IPS-18a (cell line): ENCODE measurements at regions not wholly inside any gene's neighbourhood (a gene's known extent, or its start where the extent isn't known, plus 50 kb on each side); places are given as distances from the start of the nearest gene placed in this dataset.
"Not testable (repeated sequence)": the region's sequence is repeated elsewhere in the genome, so short reads cannot be mapped to it uniquely, and the experiment has no call there.

ENCODE experiments used
- H3K27ac ChIP-seq: one replicate; pipeline ENCODE4 v1.5.1; 2013; ENCODE audit warnings: low read length
- H3K27me3 ChIP-seq: one replicate; pipeline ENCODE4 v1.6.1; 2013; ENCODE audit warnings: mild to moderate bottlenecking, low read length; ENCODE audit not compliant: control insufficient read depth, insufficient read depth
- H3K36me3 ChIP-seq: one replicate; pipeline ENCODE4 v1.6.1; 2013; ENCODE audit warnings: low read depth, low read length; ENCODE audit not compliant: control insufficient read depth
- H3K4me1 ChIP-seq: one replicate; pipeline ENCODE4 v1.6.1; 2013; ENCODE audit warnings: low read depth, low read length; ENCODE audit not compliant: control insufficient read depth
- H3K4me3 ChIP-seq: one replicate; pipeline ENCODE4 v1.5.1; 2013; ENCODE audit warnings: low read length
- H3K9ac ChIP-seq: one replicate; pipeline ENCODE4 v1.6.1; 2013; ENCODE audit warnings: mild to moderate bottlenecking, low read length, moderate library complexity
- H3K9me3 ChIP-seq: one replicate; pipeline ENCODE4 v1.6.1; 2013; ENCODE audit warnings: low read depth, low read length; ENCODE audit not compliant: control insufficient read depth

DNA sequence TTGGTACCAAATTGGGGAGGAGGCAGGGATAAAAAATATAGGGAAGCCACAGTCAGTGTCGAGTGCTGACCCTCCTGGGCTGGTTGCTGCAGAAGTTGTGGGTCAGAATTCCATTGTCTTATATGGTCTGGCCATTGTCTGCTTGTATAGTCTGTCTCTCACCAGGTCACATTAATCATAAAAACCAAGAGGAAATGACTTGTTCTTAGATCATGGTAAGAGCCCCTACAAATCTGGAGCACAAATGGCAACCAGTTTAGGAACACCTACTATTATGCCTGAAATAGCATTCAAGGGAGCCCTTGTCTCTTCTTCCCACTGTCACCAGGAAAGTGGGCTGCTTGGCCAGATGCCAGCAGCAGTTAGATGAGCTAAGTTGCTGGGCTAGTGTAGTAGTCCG lies 119.7 kb upstream of the RMP24 start:
- H3K4me1 ChIP-seq, result peaks cover 40% of the 10 kb centered on the region
- peaks cover 4% of the 10 kb centered on the region for H3K9me3 ChIP-seq
- H3K36me3 ChIP-seq, result no peaks in the 10 kb centered on the region
- no peaks in the 10 kb centered on the region for H3K27me3 ChIP-seq
- H3K4me3 ChIP-seq, result no peak overlapping the region
- no peak overlapping the region for H3K9ac ChIP-seq
- H3K27ac ChIP-seq, result no peak overlapping the region

DNA sequence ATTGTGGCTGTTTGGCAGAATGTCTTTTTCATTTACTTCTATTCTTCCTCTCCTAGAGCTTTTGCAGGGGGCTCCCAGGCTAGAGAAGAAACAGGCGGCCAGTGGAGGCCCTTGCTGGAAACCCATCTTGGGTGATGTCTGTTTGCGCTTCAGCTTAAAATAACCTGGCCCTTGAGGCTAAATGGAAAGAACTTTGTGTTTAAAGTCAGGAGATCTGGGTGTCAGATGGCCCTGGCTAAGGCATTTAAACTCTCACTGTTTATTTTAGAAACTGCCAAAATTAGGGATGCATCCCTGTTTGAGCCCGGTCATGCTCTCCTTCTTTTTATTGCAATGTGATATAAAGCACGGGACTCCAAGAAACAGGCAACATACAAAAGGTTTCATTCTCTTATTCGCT lies 118.4 kb upstream of the RMP24 start:
- H3K4me3 ChIP-seq, result no peak overlapping the region
- peaks cover 4% of the 10 kb centered on the region for H3K9me3 ChIP-seq
- no peaks in the 10 kb centered on the region for H3K36me3 ChIP-seq
- H3K27ac ChIP-seq, result no peak overlapping the region
- H3K9ac ChIP-seq, result no peak overlapping the region
- peaks cover 37% of the 10 kb centered on the region for H3K4me1 ChIP-seq
- no peaks in the 10 kb centered on the region for H3K27me3 ChIP-seq

DNA sequence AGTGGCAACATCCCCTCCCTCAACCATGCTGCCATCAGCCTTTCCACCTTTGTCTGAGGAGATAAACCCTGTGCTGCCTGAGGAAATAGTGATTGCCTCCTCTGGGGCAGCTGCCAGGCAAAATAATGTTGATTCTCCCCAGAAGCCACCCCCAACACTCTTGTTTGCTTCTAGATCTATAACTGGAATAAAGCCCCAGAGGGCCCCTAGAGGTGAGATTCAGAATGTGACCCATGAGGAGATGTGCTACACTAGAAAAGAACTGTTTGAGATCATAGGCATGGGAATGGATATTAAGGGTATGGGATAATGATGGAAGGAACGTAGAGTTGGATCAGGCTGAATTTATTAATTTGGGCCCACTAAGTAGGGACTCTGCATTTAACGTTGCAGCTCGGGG lies 116.3 kb upstream of the RMP24 start:
- no peak overlapping the region for H3K27ac ChIP-seq
- no peak overlapping the region for H3K4me3 ChIP-seq
- peaks cover 4% of the 10 kb centered on the region for H3K9me3 ChIP-seq
- no peak overlapping the region for H3K9ac ChIP-seq
- H3K36me3 ChIP-seq, result no peaks in the 10 kb centered on the region
- peaks cover 17% of the 10 kb centered on the region for H3K4me1 ChIP-seq
- H3K27me3 ChIP-seq, result no peaks in the 10 kb centered on the region

- not testable (repeated sequence) for H3K27ac ChIP-seq, H3K9ac ChIP-seq, H3K4me3 ChIP-seq, H3K36me3 ChIP-seq, H3K9me3 ChIP-seq, H3K27me3 ChIP-seq
- H3K4me1 ChIP-seq, result peaks cover 14% of the 10 kb centered on the region
These were observed 115.8 kb upstream of the RMP24 start for GRCh38 chr18:35856721-35857120.

- H3K9ac ChIP-seq, H3K4me3 ChIP-seq, H3K27me3 ChIP-seq, H3K36me3 ChIP-seq, H3K27ac ChIP-seq, H3K9me3 ChIP-seq: not testable (repeated sequence)
- H3K4me1 ChIP-seq, result peaks cover 14% of the 10 kb centered on the region
These were observed 114.9 kb upstream of the RMP24 start for GRCh38 chr18:35857581-35857980.

- Histone ChIP-seq H3K9me3 (peaks cover 3% of the 10 kb centered on the region), H3K4me3 (no peak overlapping the region), H3K9ac (no peak overlapping the region), H3K36me3 (no peaks in the 10 kb centered on the region), H3K27ac (no peak overlapping the region), H3K27me3 (no peaks in the 10 kb centered on the region), H3K4me1 (peaks cover 15% of the 10 kb centered on the region)
These were observed 110.9 kb upstream of the RMP24 start for GRCh38 chr18:35861367-35862118.

DNA sequence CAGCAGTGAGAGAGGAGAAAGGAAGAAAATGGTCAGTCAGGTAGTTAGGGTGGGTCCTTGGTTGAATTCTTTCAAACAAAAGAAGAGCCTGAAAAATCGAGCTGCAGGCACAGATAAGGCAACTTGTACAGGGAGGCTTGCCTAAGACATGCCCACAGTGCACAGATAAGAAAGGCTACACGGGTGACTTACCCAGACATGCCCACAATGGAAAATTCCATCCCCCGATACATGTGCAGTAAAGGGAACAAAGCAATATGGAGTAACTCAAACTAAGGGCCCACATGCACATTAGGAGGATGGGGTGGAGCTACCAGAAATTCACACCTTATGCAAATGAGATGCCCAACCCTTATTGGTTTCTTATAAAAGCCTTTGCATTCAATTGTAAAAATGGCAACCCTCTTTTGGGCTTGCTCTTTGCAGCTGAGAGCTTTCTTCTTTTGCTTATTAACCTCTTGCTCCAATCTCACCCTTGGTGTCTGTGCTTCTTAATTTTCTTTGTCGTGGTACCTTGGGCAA lies 110.3 kb upstream of the RMP24 start:
- Histone ChIP-seq H3K27ac (no peak overlapping the region), H3K4me3 (no peak overlapping the region), H3K9me3 (no peaks in the 10 kb centered on the region), H3K4me1 (peaks cover 15% of the 10 kb centered on the region), H3K36me3 (no peaks in the 10 kb centered on the region), H3K9ac (no peak overlapping the region), H3K27me3 (no peaks in the 10 kb centered on the region)

DNA sequence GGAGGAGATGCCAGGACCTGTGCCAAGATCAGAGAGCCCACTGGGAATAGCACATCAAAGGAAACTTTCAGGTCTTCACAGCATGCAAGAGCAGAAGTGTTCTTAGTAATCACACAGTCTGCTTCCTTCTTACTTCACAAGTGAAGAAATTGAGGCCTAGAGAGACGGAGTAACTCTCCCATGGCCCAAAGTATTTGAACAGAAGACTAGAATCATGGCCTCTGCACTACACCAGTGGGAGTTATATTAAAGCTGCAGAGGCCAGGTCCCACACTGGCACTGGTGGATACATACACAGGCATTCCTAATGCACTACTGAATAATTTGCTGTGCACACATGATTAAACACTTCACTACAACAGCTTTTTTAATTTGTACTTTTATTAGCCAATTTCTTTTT lies 107.6 kb upstream of the RMP24 start:
- Histone ChIP-seq H3K4me1 (peaks cover 15% of the 10 kb centered on the region), H3K27ac (no peak overlapping the region), H3K9me3 (no peaks in the 10 kb centered on the region)

DNA sequence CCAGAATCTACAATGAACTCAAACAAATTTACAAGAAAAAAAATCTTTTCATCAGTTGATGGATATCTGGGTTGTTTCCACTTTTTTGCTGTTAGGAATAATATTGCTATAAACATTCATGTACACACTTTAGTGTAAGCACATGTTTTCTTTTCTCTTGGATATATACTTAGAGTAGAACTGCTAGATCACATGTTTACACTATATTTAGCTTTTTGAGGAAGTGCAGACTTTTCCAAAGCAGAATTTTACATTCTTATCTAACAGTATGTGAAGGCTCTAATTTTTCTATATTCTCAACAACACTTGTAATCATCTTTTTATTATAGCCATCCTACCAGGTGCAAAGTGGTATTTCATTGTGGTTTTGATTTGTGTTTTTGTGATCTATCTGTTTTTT lies 103.6 kb upstream of the RMP24 start:
- H3K9me3 ChIP-seq, result peaks cover 9% of the 10 kb centered on the region
- no peaks in the 10 kb centered on the region for H3K4me1 ChIP-seq
- no peak overlapping the region for H3K27ac ChIP-seq
- no peak overlapping the region for H3K4me3 ChIP-seq
- H3K36me3 ChIP-seq, result no peaks in the 10 kb centered on the region
- H3K27me3 ChIP-seq, result no peaks in the 10 kb centered on the region
- H3K9ac ChIP-seq, result no peak overlapping the region

More for the DNA sequence above, 107.6 kb upstream of the RMP24 start:
- H3K27me3 ChIP-seq, result no peaks in the 10 kb centered on the region
- H3K9ac ChIP-seq, result no peak overlapping the region
- no peak overlapping the region for H3K4me3 ChIP-seq
- H3K36me3 ChIP-seq, result no peaks in the 10 kb centered on the region

DNA sequence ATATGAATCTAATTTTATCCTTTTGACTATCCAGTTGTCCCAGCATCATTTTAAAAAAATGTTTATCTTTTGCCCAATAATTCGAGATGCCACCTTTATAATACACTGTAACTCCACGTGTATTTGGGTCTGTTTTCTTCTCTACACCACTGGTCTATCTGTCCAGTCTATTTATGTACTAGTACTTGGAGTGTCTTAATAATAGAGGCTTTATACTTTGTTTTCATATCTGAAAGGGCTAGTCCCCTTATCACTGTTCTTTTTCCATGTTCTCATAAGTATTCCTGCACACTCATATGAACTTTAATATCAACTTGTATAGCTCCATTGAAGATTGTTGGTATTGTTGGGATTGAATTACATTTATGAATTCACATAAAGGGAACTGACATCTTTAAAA lies 101.1 kb upstream of the RMP24 start:
- Histone ChIP-seq H3K36me3 (no peaks in the 10 kb centered on the region), H3K27me3 (no peaks in the 10 kb centered on the region), H3K9ac (no peak overlapping the region), H3K9me3 (peaks cover 9% of the 10 kb centered on the region), H3K27ac (no peak overlapping the region), H3K4me3 (no peak overlapping the region), H3K4me1 (no peaks in the 10 kb centered on the region)

- Histone ChIP-seq H3K4me3 (no peak overlapping the region), H3K4me1 (peaks cover 5% of the 10 kb centered on the region)
These were observed 96.9 kb upstream of the RMP24 start for GRCh38 chr18:35875566-35875965.

GRCh38 chr18:35876243-35876642 lies 96.2 kb upstream of the RMP24 start:
- Histone ChIP-seq H3K4me3 (no peak overlapping the region), H3K27ac (no peak overlapping the region), H3K36me3 (no peaks in the 10 kb centered on the region)

More at GRCh38 chr18:35875566-35875965, 96.9 kb upstream of the RMP24 start:
- Histone ChIP-seq H3K9me3 (peaks cover 9% of the 10 kb centered on the region), H3K36me3 (no peaks in the 10 kb centered on the region), H3K27me3 (no peaks in the 10 kb centered on the region), H3K27ac (no peak overlapping the region), H3K9ac (no peak overlapping the region)

More at GRCh38 chr18:35876243-35876642, 96.2 kb upstream of the RMP24 start:
- Histone ChIP-seq H3K4me1 (peaks cover 5% of the 10 kb centered on the region), H3K9ac (no peak overlapping the region), H3K27me3 (no peaks in the 10 kb centered on the region), H3K9me3 (peaks cover 9% of the 10 kb centered on the region)
